GM12878 (cell line): ENCODE measurements at regions not wholly inside any gene's neighbourhood (a gene's known extent, or its start where the extent isn't known, plus 50 kb on each side); places are given as distances from the start of the nearest gene placed in this dataset.

ENCODE experiments used
- ATAC-seq: fragments of 200-7000 bp; cut with Tn5 transposase; 3 replicates; pipeline ENCODE4 v1.9.1; 2020; ENCODE audit warnings: mild to moderate bottlenecking, moderate library complexity
- BruUV-seq: library from RNA; stranded (reverse); fragments of 400-500 nt; replicated peaks from 2 replicates; lab custom pipeline; 2021; lab: Mats Ljungman, UMichigan
- CTCF ChIA-PET: fragments of 300-600 bp; sonication (Branson Sonifier 250); formaldehyde crosslinking; extraction: SDS; loops from one replicate; lab custom pipeline; 2021; ENCODE audit warnings: inconsistent platforms; lab: Yijun Ruan, JAX
- POLR2A ChIA-PET: fragments of 350-600 bp; formaldehyde crosslinking; extraction: SDS; loops from one replicate; lab custom pipeline; 2021; ENCODE audit warnings: inconsistent platforms; lab: Charles Lee
- RAD21 ChIA-PET: fragments of 300-600 bp; sonication (Branson Sonifier 250); formaldehyde crosslinking; loops from one replicate; lab custom pipeline; 2023; ENCODE audit warnings: antibody characterized with exemption; ENCODE audit not compliant: unreplicated experiment; lab: Charles Lee
- SMC1A ChIA-PET: fragments of 300-600 bp; sonication (Branson Sonifier 250); formaldehyde crosslinking; loops from one replicate; lab custom pipeline; 2023; ENCODE audit not compliant: unreplicated experiment, uncharacterized antibody; lab: Charles Lee
- DNase-seq: peaks from one replicate; pipeline ENCODE4 v3.0.0-alpha.2; 2011; ENCODE audit warnings: low read depth, low spot score
- FAIRE-seq: peaks from 3 replicates; lab custom pipeline; 2011; peaks lifted over from hg19 to GRCh38; lab: Jason Lieb, UNC
- H2AFZ ChIP-seq: 2 replicates; pipeline ENCODE4 v1.6.0; 2011; ENCODE audit warnings: low read depth, low read length, control low read depth; ENCODE audit not compliant: control insufficient read depth
- H3K27ac ChIP-seq: 2 replicates; pipeline ENCODE4 v1.5.1; 2011; ENCODE audit warnings: control low read depth; ENCODE audit not compliant: control insufficient read depth, insufficient read depth
- H3K27me3 ChIP-seq, 2 experiments: replicated peaks in 1 of 2; 2 replicates each; pipeline versions ENCODE4 v1.6.0 to v1.6.1; 2011; ENCODE audit warnings: low read length in 1 of 2; ENCODE audit not compliant: control insufficient read depth in 2 of 2, insufficient read depth in 2 of 2
- H3K36me3 ChIP-seq, 2 experiments: 2 replicates each; pipeline ENCODE4 v1.5.1; 2011; ENCODE audit warnings: low read length in 1 of 2; ENCODE audit not compliant: control insufficient read depth in 2 of 2, insufficient read depth in 2 of 2
- H3K4me1 ChIP-seq: 2 replicates; pipeline ENCODE4 v1.6.1; 2011; ENCODE audit warnings: mild to moderate bottlenecking, low read length, moderate library complexity, mixed read lengths; ENCODE audit not compliant: control insufficient read depth, insufficient read depth
- H3K4me2 ChIP-seq: 2 replicates; pipeline ENCODE4 v1.6.0; 2011; ENCODE audit warnings: control low read depth; ENCODE audit not compliant: control insufficient read depth, insufficient read depth
- H3K4me3 ChIP-seq: fragments of 200-600 bp; sonication (generic); 2 replicates; pipeline ENCODE4 v1.5.1; 2016
- H3K79me2 ChIP-seq: 2 replicates; pipeline ENCODE4 v1.6.0; 2011; ENCODE audit warnings: low read length; ENCODE audit not compliant: control insufficient read depth, insufficient read depth
- H3K9ac ChIP-seq: 2 replicates; pipeline ENCODE4 v1.8.0; 2011; ENCODE audit warnings: low read length, control low read depth, mixed read lengths; ENCODE audit not compliant: control insufficient read depth, insufficient read depth
- H3K9me3 ChIP-seq: replicated peaks from 3 replicates; pipeline ENCODE4 v1.5.1; 2011; ENCODE audit warnings: mild to moderate bottlenecking, low read length; ENCODE audit not compliant: control insufficient read depth, insufficient read depth
- H4K20me1 ChIP-seq: 2 replicates; pipeline ENCODE4 v1.6.0; 2011; ENCODE audit not compliant: control insufficient read depth, insufficient read depth
- CEBPZ ChIP-seq: fragments of 150-350 bp; IDR thresholded peaks from 2 replicates; pipeline ENCODE4 v1.6.1; 2016; ENCODE audit warnings: low read depth, low read length
- JUNB ChIP-seq: IDR thresholded peaks from 2 replicates; pipeline ENCODE4 v1.6.1; 2016; ENCODE audit warnings: antibody characterized with exemption, mild to moderate bottlenecking
- MYC ChIP-seq: IDR thresholded peaks from 2 replicates; pipeline ENCODE4 v1.6.1; 2011; ENCODE audit warnings: mild to moderate bottlenecking, low read length, moderate library complexity, inconsistent platforms; ENCODE audit not compliant: insufficient read depth, insufficient replicate concordance, insufficient read length, severe bottlenecking
- PAX5 ChIP-seq: IDR thresholded peaks from 2 replicates; pipeline ENCODE4 v1.6.1; 2011; ENCODE audit warnings: low read depth, low read length, borderline replicate concordance
- PAX8 ChIP-seq: fragments of 450-650 bp; IDR thresholded peaks from 2 replicates; pipeline ENCODE4 v1.6.1; 2017; ENCODE audit warnings: mild to moderate bottlenecking, moderate library complexity
- POLR2AphosphoS5 ChIP-seq: IDR thresholded peaks from 2 replicates; pipeline ENCODE4 v1.6.1; 2011; ENCODE audit warnings: mild to moderate bottlenecking, low read length, inconsistent platforms
- RCOR1 ChIP-seq: conservative IDR thresholded peaks from 2 replicates; pipeline ENCODE4 v1.6.1; 2012; ENCODE audit warnings: low read depth, low read length, improper control_type of control experiment
- RELA ChIP-seq: fragments of 450-650 bp; IDR thresholded peaks from 2 replicates; pipeline ENCODE4 v1.8.0; 2014; ENCODE audit warnings: borderline replicate concordance; ENCODE audit not compliant: partially characterized antibody
- RFX5 ChIP-seq: IDR thresholded peaks from 2 replicates; pipeline ENCODE4 v1.6.1; 2011; ENCODE audit warnings: low read depth, low read length, improper control_type of control experiment
- SIX5 ChIP-seq: IDR thresholded peaks from 2 replicates; pipeline ENCODE4 v1.6.1; 2011; ENCODE audit warnings: mild to moderate bottlenecking, low read depth, low read length, moderate library complexity; ENCODE audit not compliant: severe bottlenecking
- SMAD1 ChIP-seq: fragments of 450-650 bp; IDR thresholded peaks from 2 replicates; pipeline ENCODE4 v1.6.1; 2018; ENCODE audit warnings: mild to moderate bottlenecking, low read depth; ENCODE audit not compliant: partially characterized antibody
- ZBED1 ChIP-seq: IDR thresholded peaks from 2 replicates; pipeline ENCODE4 v1.6.1; 2016; ENCODE audit warnings: borderline replicate concordance
- ZBTB11 ChIP-seq: fragments of 450-650 bp; formaldehyde crosslinking; IDR thresholded peaks from 2 replicates; pipeline ENCODE4 v1.5.0; 2022; ENCODE audit warnings: mild to moderate bottlenecking, missing genetic modification characterization
- ZBTB33 ChIP-seq: fragments of 450-650 bp; IDR thresholded peaks from 2 replicates; pipeline ENCODE4 v1.6.1; 2017; ENCODE audit warnings: mild to moderate bottlenecking
- ZNF217 ChIP-seq: fragments of 450-650 bp; IDR thresholded peaks from 2 replicates; pipeline ENCODE4 v1.6.1; 2017; ENCODE audit warnings: antibody characterized with exemption, mild to moderate bottlenecking
- ZNF384 ChIP-seq: IDR thresholded peaks from 2 replicates; pipeline ENCODE4 v1.6.1; 2012; ENCODE audit warnings: low read depth, mild to moderate bottlenecking, low read length, improper control_type of control experiment, borderline replicate concordance
- WGBS: methylation state at CpG from one replicate; pipeline ENCODE4 v1.1.6; 2016; ENCODE audit warnings: low lambda C conversion rate; ENCODE audit not compliant: insufficient replicate concordance, insufficient coverage; ENCODE audit errors: missing lambda C conversion rate; 5-methylcytosine and 5-hydroxymethylcytosine counted together
- in situ Hi-C: fragments of 300-500 bp; cut with MboI; formaldehyde crosslinking; loops from 9 replicates; pipeline ENCODE4 v1.14.3; 2018; ENCODE audit warnings: mixed read lengths
- intact Hi-C: fragments of 100-400 bp; cut with micrococcal nuclease; formaldehyde crosslinking; loops from one replicate; pipeline ENCODE4 v1.14.2; 2022; ENCODE audit not compliant: unreplicated experiment

GRCh38 chr10:118216571-118217170, 125.5 kb downstream of the FAM204A start:
- RAD21 ChIA-PET, result no interaction called here
- Histone ChIP-seq H3K27ac (no peak overlapping the region), H3K4me2 (no peak overlapping the region), H3K9ac (no peak overlapping the region), H3K4me3 (no peak overlapping the region), H3K27me3 (peaks cover 0 to 2% of the 10 kb centered on the region in 2 experiments; a peak in 2 of 4 replicates), H4K20me1 (no peaks in the 10 kb centered on the region), H2AFZ (no peak overlapping the region), H3K4me1 (no peaks in the 10 kb centered on the region), H3K79me2 (no peaks in the 10 kb centered on the region), H3K36me3 (no peaks in the 10 kb centered on the region), H3K9me3 (no peaks in the 10 kb centered on the region)
- no TSS peak for BruUV-seq
- DNase-seq, result no peak
- in situ Hi-C loops (no loop called here), intact Hi-C loops (no loop called here)
- CTCF ChIA-PET, result no interaction called here
- ATAC-seq, result no peak
- FAIRE-seq, result no peak
- 20% methylated on average over 3 of the region's 3 CpGs for WGBS
- POLR2A ChIA-PET, result no interaction called here
- SMC1A ChIA-PET, result no interaction called here
- TF ChIP-seq PAX8 (no peak), MYC (no peak), ZNF384 (no peak), ZBTB11 (CRISPR knock-in tag) (no peak), CEBPZ (no peak), SMAD1 (no peak), JUNB (no peak), RELA (no peak), RCOR1 (no peak), ZBTB33 (no peak), RFX5 (no peak), SIX5 (no peak), ZBED1 (no peak), ZNF217 (no peak), PAX5 (no peak), POLR2AphosphoS5 (no peak)
